OCI-LY1 (cell line): ENCODE measurements at regions not wholly inside any gene's neighbourhood (a gene's known extent, or its start where the extent isn't known, plus 50 kb on each side); places are given as distances from the start of the nearest gene placed in this dataset.

Experiments used
- CTCF ChIP-seq: fragments of 200-600 bp; sonication (generic), shearing (Covaris generic); IDR thresholded peaks from 2 replicates; pipeline ENCODE4 v1.5.1; 2017; ENCODE audit warnings: mild to moderate bottlenecking, antibody characterized with exemption, low read length, moderate library complexity, mixed read lengths
- EZH2 ChIP-seq: fragments of 200-600 bp; sonication (generic), shearing (Covaris generic); IDR thresholded peaks from 2 replicates; pipeline ENCODE4 v1.8.0; 2017; ENCODE audit warnings: borderline replicate concordance, mixed run types, mild to moderate bottlenecking, antibody characterized with exemption, low read length, moderate library complexity, mixed read lengths

GRCh38 chr3:78317774-78318173 lies 1277.9 kb downstream of the ROBO2 start:
- TF ChIP-seq EZH2 (no peak), CTCF (no peak)
